H4 (cell line): ENCODE measurements at regions not wholly inside any gene's neighbourhood (a gene's known extent, or its start where the extent isn't known, plus 50 kb on each side); places are given as distances from the start of the nearest gene placed in this dataset.
"Not testable (repeated sequence)": the region's sequence is repeated elsewhere in the genome, so short reads cannot be mapped to it uniquely, and the experiment has no call there.

Source experiments
- DNase-seq: peaks from one replicate; pipeline ENCODE4 v3.0.0-alpha.2; 2015; ENCODE audit warnings: low spot score

GRCh38 chr16:64305663-64306062, 816.2 kb downstream of the CDH11 start:
- DNase-seq: no peak

GRCh38 chr16:64304951-64305350, 816.9 kb downstream of the CDH11 start:
- no peak for DNase-seq

- DNase-seq: no peak
Observed at GRCh38 chr16:64304396-64304795, 817.5 kb downstream of the CDH11 start.

GRCh38 chr16:64297863-64298600, 823.8 kb downstream of the CDH11 start:
- no peak for DNase-seq

- DNase-seq: no peak
Observed at GRCh38 chr16:64295466-64295865, 826.4 kb downstream of the CDH11 start.

GRCh38 chr16:64292953-64293352, 828.9 kb downstream of the CDH11 start:
- no peak for DNase-seq

- DNase-seq: no peak
Observed at GRCh38 chr16:64292161-64292560, 829.7 kb downstream of the CDH11 start.

- no peak for DNase-seq
Observed at GRCh38 chr16:64290461-64290860, 831.4 kb downstream of the CDH11 start.

GRCh38 chr16:64287655-64288528, 834.0 kb downstream of the CDH11 start:
- DNase-seq: no peak

GRCh38 chr16:64282181-64282580, 839.7 kb downstream of the CDH11 start:
- no peak for DNase-seq

- DNase-seq: peak; percentile 28
Observed at GRCh38 chr16:64280317-64280716, 841.5 kb downstream of the CDH11 start.

- no peak for DNase-seq
Observed at GRCh38 chr16:64278196-64278595, 843.7 kb downstream of the CDH11 start.

- no peak for DNase-seq
Observed at GRCh38 chr16:64276646-64277045, 845.2 kb downstream of the CDH11 start.

GRCh38 chr16:64272028-64272427, 849.8 kb downstream of the CDH11 start:
- DNase-seq: no peak

- no peak for DNase-seq
Observed at GRCh38 chr16:64269756-64270155, 852.1 kb downstream of the CDH11 start.

GRCh38 chr16:64265756-64266155, 856.1 kb downstream of the CDH11 start:
- no peak for DNase-seq

- DNase-seq: not testable (repeated sequence)
Observed at GRCh38 chr16:64260631-64261401, 861.0 kb downstream of the CDH11 start.

- no peak for DNase-seq
Observed at GRCh38 chr16:64254443-64255367, 867.2 kb downstream of the CDH11 start.

GRCh38 chr16:64253525-64253924, 868.3 kb downstream of the CDH11 start:
- DNase-seq: no peak

- DNase-seq: no peak
Observed at GRCh38 chr16:64253096-64253495, 868.8 kb downstream of the CDH11 start.

- DNase-seq: no peak
Observed at GRCh38 chr16:64251742-64252141, 870.1 kb downstream of the CDH11 start.
